Esophagus (tissue), 2 donors: ENCODE measurements at regions not wholly inside any gene's neighbourhood (a gene's known extent, or its start where the extent isn't known, plus 50 kb on each side); places are given as distances from the start of the nearest gene placed in this dataset.
"Not testable (repeated sequence)": the region's sequence is repeated elsewhere in the genome, so short reads cannot be mapped to it uniquely, and the experiment has no call there.

Experiments used
- H3K27ac ChIP-seq, 2 donors: one replicate each; pipeline ENCODE4 v1.5.1; 2013; ENCODE audit warnings: low read depth in 2 of 2, mild to moderate bottlenecking in 2 of 2, inconsistent platforms in 1 of 2, low read length in 1 of 2, moderate library complexity in 1 of 2
- H3K27me3 ChIP-seq, 2 donors: one replicate each; pipeline ENCODE4 v1.6.1; 2013; ENCODE audit warnings: low read length in 2 of 2, control low read depth in 1 of 2, mild to moderate bottlenecking in 1 of 2; ENCODE audit not compliant: insufficient read depth in 2 of 2, control insufficient read depth in 1 of 2
- H3K36me3 ChIP-seq, 2 donors: one replicate each; pipeline ENCODE4 v1.6.1; 2013; ENCODE audit warnings: low read length in 1 of 2; ENCODE audit not compliant: control insufficient read depth in 2 of 2, insufficient read depth in 2 of 2
- H3K4me1 ChIP-seq, 2 donors: one replicate each; pipeline ENCODE4 v1.6.1; 2013; ENCODE audit warnings: low read length in 1 of 2; ENCODE audit not compliant: control insufficient read depth in 2 of 2, insufficient read depth in 2 of 2
- H3K4me3 ChIP-seq, 2 donors: one replicate each; pipeline ENCODE4 v1.5.1; 2013; ENCODE audit warnings: low read length in 2 of 2, mild to moderate bottlenecking in 2 of 2, low read depth in 1 of 2, moderate library complexity in 1 of 2
- H3K9me3 ChIP-seq, 2 donors: one replicate each; pipeline ENCODE4 v1.6.1; 2013; ENCODE audit warnings: mild to moderate bottlenecking in 2 of 2, low read depth in 1 of 2, low read length in 1 of 2, moderate library complexity in 1 of 2; ENCODE audit not compliant: control insufficient read depth in 2 of 2, insufficient read depth in 1 of 2
- WGBS, 2 donors: extraction: QIAGEN DNeasy Blood & Tissue Kit; methylation state at CpG; one replicate each; pipeline ENCODE4 v1.1.7; 2013; 5-methylcytosine and 5-hydroxymethylcytosine counted together
- donor health status: healthy with polysubstance abuse.
- donor health status: Bipolar disorder and iron deficiency.

- H3K9me3 ChIP-seq: no peaks in the 10 kb centered on the region
- no peak overlapping the region for H3K4me3 ChIP-seq
- H3K27me3 ChIP-seq: no peaks in the 10 kb centered on the region
- no peaks in the 10 kb centered on the region for H3K36me3 ChIP-seq
- H3K27ac ChIP-seq: no peak overlapping the region
- 74 to 75% methylated on average over 4 of the region's 4 CpGs for WGBS, 2 donors
- no peaks in the 10 kb centered on the region for H3K4me1 ChIP-seq
Measured at GRCh38 chr7:131839967-131840690, 283.7 kb upstream of the PODXL start.

GRCh38 chr7:131836733-131837132 lies 280.3 kb upstream of the PODXL start:
- H3K27ac ChIP-seq: no peak overlapping the region
- H3K9me3 ChIP-seq: no peaks in the 10 kb centered on the region
- no peaks in the 10 kb centered on the region for H3K36me3 ChIP-seq
- 42 to 47% methylated on average over 2 of the region's 2 CpGs for WGBS, 2 donors
- no peak overlapping the region for H3K4me3 ChIP-seq
- H3K4me1 ChIP-seq: no peaks in the 10 kb centered on the region
- no peaks in the 10 kb centered on the region for H3K27me3 ChIP-seq

- no peak overlapping the region for H3K27ac ChIP-seq
- WGBS, 2 donors: 76 to 87% methylated on average over 3 of the region's 3 CpGs
- no peak overlapping the region for H3K4me3 ChIP-seq
- no peaks in the 10 kb centered on the region for H3K36me3 ChIP-seq
- no peaks in the 10 kb centered on the region for H3K27me3 ChIP-seq
- no peaks in the 10 kb centered on the region for H3K9me3 ChIP-seq
- no peaks in the 10 kb centered on the region for H3K4me1 ChIP-seq
Measured at GRCh38 chr7:131835141-131835540, 278.7 kb upstream of the PODXL start.

GRCh38 chr7:131830681-131831080 lies 274.3 kb upstream of the PODXL start:
- H3K27ac ChIP-seq: no peak overlapping the region
- H3K4me1 ChIP-seq: no peaks in the 10 kb centered on the region
- H3K27me3 ChIP-seq: no peaks in the 10 kb centered on the region
- no peaks in the 10 kb centered on the region for H3K36me3 ChIP-seq
- H3K9me3 ChIP-seq: peaks cover 0 to 3% of the 10 kb centered on the region in 2 donors
- 69 to 71% methylated on average over 11 of the region's 11 CpGs for WGBS, 2 donors
- H3K4me3 ChIP-seq: no peak overlapping the region

GRCh38 chr7:131829947-131830558 lies 273.6 kb upstream of the PODXL start:
- Histone ChIP-seq H3K27me3 (no peaks in the 10 kb centered on the region), H3K4me1 (no peaks in the 10 kb centered on the region), H3K36me3 (no peaks in the 10 kb centered on the region), H3K4me3 (no peak overlapping the region), H3K9me3 (peaks cover 0 to 3% of the 10 kb centered on the region in 2 donors), H3K27ac (no peak overlapping the region)
- 18 to 22% methylated on average over 18 of the region's 18 CpGs for WGBS, 2 donors

- Histone ChIP-seq H3K4me3 (no peak overlapping the region), H3K36me3 (no peaks in the 10 kb centered on the region), H3K9me3 (peaks cover 0 to 3% of the 10 kb centered on the region in 2 donors), H3K27me3 (no peaks in the 10 kb centered on the region), H3K4me1 (no peaks in the 10 kb centered on the region), H3K27ac (no peak overlapping the region)
- 68 to 75% methylated on average over 5 of the region's 5 CpGs for WGBS, 2 donors
Measured at GRCh38 chr7:131827421-131827820, 271.0 kb upstream of the PODXL start.

- no peaks in the 10 kb centered on the region for H3K36me3 ChIP-seq
- no peak overlapping the region for H3K4me3 ChIP-seq
- H3K27me3 ChIP-seq: no peaks in the 10 kb centered on the region
- no peaks in the 10 kb centered on the region for H3K4me1 ChIP-seq
- no peak overlapping the region for H3K27ac ChIP-seq
- 47 to 50% methylated on average over 8 of the region's 8 CpGs for WGBS, 2 donors
- H3K9me3 ChIP-seq: peaks cover 0 to 3% of the 10 kb centered on the region in 2 donors
Measured at GRCh38 chr7:131826960-131827359, 270.5 kb upstream of the PODXL start.

- WGBS, 2 donors: 92 to 94% methylated on average over 8 of the region's 8 CpGs
- not testable (repeated sequence) for H3K9me3 ChIP-seq
Measured at GRCh38 chr7:131823961-131824440, 267.6 kb upstream of the PODXL start.

GRCh38 chr7:131819891-131820290 lies 263.5 kb upstream of the PODXL start:
- WGBS, 2 donors: 41 to 46% methylated on average over 4 of the region's 4 CpGs
- no peaks in the 10 kb centered on the region for H3K9me3 ChIP-seq

More at GRCh38 chr7:131823961-131824440, 267.6 kb upstream of the PODXL start:
- not testable (repeated sequence) for H3K27ac ChIP-seq, H3K4me1 ChIP-seq, H3K27me3 ChIP-seq, H3K36me3 ChIP-seq, H3K4me3 ChIP-seq

More at GRCh38 chr7:131819891-131820290, 263.5 kb upstream of the PODXL start:
- Histone ChIP-seq H3K27me3 (no peaks in the 10 kb centered on the region), H3K4me1 (no peaks in the 10 kb centered on the region), H3K36me3 (no peaks in the 10 kb centered on the region), H3K4me3 (no peak overlapping the region), H3K27ac (no peak overlapping the region)
